ENCODE measurements at regions not wholly inside any gene's neighbourhood (a gene's known extent, or its start where the extent isn't known, plus 50 kb on each side); places are given as distances from the start of the nearest gene placed in this dataset.

- no peak for DNase-seq
Observed at GRCh38 chr21:29228306-29228705, 70.4 kb upstream of the BACH1 start.

- DNase-seq = no peak
Observed at GRCh38 chr21:29230551-29231261, 68.0 kb upstream of the BACH1 start.

GRCh38 chr21:29231756-29232529 is 66.8 kb upstream of the BACH1 start:
- DNase-seq = no peak

GRCh38 chr21:29232530-29233255 is 66.0 kb upstream of the BACH1 start:
- no peak for DNase-seq

DNA sequence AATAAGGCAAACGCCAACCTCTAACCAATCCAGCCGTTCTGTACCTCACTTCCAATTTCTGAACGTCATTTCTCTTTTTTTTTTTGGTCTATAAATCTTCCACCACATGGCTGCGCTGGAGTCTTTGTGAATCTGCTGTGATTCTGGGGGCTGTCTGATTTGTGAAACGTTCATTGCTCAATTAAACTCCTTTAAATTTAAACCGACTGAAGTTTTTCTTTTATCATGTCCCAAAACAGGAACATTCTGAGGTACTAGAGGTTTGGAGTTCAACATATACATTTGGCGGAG is 65.5 kb upstream of the BACH1 start:
- DNase-seq = no peak

DNA sequence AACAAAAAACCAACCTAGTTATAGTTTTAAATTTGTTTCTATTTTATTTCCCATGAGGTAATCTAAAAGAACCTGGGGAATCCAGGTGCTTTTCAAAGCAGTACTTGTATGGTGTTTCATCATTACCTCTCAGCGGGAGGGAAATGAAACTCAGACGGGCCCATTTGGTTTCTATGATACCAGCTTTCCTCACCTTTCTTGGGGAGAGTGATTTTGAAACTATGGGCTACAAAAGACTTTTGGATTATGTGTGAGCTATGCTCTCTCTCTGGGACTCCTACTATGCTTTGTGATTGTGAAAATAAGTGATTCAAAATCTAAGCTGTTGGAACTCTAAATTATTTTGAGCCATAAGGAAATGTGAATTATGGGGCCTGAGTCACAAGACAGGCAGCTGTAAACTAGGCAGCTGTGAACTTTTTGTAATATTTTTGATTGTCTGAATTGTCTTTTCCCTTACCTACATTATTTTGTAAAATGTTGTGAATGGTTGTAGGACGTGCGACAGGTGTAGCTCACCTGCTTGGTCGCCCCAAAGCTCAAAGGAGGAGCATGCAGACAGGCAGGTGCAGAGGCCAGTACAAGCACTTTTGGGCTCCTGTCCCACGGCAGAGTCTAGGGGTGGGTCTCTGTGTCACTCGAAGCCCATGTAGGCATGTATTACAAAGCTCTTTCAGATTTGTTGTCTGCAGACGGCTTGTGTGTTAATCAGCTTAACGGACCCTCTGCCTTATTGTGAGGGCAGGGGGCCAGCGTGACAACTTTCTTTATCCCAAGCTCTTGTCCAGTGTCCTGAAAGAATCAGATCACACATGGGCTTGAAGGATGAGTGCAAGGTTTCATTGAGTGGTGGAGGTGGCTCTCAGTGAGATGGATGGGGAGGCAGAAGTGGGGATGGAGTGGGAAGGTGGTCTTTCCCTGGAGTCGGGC is 64.8 kb upstream of the BACH1 start:
- peak in 1 of 2 donors; percentile 32 for DNase-seq

- no peak for DNase-seq
Observed at GRCh38 chr21:29235714-29236197, 63.0 kb upstream of the BACH1 start.

GRCh38 chr21:29236201-29236600 is 62.5 kb upstream of the BACH1 start:
- DNase-seq = no peak

DNA sequence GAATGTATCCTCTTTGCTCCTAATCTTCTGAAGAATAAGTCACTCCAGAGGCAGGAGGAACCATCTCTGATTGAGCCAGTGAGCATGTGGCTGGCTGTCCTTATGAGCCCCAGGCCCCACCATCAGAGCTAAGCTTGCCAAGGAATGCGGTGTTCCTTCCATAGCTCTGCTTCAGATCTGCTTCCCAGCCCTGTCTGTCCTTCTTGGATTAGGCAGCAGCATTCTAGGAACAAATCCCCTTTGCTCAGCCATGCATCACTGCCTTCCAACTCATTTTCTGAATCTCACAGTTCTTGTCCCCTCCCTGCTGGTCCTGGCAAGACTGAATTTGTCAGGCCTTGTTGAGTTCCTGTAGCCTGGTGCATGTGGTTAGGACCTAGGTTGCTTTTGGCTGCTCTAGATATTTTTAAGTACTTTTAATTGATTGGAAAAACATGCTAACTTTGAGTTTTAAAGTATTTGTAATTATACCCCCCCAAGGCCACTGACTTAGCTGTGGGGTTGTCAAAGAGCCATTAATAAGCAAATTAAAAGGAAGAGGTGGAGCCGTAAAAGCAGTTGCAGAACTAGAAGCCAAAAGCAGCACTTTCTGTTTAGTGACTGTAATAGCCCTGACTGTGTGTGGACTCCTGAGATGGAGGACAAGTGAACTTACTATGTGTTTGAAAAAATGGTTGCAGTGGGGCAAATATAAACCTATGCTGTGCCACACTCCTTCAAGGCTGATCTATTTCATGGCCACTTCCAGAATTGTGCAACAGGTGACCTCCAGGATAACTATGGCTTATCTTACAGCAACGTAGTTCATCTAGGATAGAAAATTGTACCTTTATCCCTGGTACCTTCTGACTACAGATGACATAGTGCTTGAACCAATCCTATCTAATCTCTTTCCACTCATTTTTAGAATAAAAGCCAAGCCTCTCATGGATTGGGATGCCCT is 61.3 kb upstream of the BACH1 start:
- no peak for DNase-seq

DNA sequence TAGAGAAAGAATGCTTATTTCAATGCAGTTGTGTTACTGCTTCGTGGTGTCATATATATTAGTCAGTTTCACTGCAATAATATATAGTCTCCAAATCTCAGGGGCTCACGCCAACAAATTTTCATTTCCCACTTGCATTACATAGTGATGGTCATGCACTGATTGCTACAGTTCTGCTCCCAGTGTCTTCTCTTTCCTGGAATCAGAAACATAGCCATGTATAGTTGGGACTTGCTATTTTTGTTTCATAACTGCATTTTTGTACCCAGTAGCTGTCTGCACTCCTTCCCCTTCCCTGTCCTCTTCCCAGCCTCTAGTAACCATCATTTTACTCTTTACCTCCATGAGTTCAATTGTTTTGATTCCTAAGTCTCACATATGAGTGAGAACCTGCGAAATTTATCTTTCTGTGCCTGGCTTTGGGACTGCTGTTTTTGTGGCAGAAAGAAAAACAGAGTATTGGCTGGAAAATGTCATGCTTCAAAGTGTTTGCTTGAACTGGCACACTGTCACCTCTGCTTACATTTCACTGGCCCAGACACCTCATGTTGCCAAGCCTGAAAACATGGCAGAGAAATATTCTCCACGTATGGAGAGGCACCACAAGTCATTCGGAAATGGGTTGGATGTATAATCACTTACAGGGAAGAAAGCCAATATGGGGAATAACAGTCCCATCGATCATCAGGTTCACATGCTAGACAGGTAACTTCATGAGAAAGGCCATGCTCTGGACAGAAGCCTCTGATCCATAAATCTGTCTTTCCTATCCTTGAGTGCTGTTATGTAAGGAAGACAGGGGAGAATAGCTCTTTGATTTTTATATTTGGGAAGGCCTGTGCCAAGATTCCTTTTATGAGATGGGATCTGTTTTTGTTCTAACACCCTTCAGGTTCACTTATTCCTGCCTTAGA is 60.4 kb upstream of the BACH1 start:
- no peak for DNase-seq

DNA sequence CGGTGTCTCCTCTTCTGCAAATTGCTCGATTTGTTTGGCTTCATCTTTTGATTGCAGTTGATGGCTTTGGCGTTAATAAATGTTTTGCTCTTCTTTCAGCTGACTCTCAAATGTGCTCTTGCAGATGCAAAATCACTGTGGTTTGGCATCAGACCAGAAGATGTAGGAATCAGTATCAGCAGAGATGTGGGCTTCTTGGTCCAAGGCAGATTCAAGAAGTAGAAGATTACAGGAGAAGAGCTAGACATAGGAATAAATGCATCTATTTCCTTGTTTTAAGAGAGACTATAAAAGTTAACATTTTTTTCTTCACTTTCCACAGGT is 59.8 kb upstream of the BACH1 start:
- DNase-seq = no peak

DNA sequence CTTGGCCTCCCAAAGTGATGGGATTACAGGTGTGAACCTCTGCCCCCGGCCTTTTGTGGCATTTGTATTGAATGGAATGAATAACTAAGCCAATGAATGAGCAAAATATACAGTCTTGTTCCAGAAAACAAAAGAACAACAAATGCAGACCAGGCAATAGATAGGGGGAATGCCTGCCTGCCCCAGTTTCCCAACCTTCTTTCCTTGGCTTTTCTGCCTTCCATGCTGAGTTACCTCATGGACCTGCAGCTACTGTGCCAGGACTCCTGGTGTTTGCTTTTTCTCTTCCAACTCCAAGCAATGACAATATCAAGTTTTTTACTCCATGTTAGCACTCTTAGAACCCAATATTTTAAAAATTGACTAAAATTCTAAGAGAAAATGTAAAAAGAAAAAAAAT is 58.6 kb upstream of the BACH1 start:
- DNase-seq = no peak

DNA sequence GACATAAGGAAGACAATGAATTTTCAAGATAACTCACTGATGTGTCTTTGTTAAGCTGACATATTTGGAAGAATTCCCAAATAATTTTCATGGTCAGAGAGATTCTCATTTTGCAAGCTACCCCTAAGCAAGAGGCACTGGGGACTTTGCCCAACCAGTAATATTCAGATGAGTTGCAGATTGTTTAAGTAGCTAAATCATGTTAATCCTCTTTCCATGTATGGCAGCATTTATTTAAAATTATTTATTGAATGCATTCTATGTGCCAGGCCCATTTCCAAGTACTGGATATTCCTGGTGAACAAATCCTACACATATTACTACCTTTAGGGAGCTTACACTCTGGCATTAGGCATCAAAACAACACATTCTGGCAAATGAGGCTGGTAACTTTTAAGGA is 56.5 kb upstream of the BACH1 start:
- no peak for DNase-seq

DNA sequence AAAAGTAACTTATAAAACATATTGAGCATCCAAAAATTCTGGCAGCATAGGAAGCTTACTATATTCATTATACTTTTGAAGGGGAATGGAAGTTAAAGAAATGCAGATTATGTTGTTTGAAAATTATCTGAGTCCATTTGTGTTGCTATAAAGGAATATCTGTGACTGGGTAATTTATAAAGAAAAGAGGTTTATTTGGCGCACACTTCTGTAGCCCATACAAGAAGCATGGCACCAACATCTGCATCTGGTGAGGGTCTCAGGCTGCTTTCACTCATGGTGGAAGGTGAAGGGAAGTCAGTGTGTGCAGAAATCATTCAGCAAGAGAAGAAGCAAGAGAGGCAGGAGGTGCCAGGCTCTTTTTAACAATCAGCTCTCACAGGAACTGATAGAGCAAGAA is 55.5 kb upstream of the BACH1 start:
- DNase-seq = no peak

- DNase-seq = peak in 1 of 2 donors; percentile 41
Observed at GRCh38 chr21:29245104-29245643, 53.5 kb upstream of the BACH1 start.

DNA sequence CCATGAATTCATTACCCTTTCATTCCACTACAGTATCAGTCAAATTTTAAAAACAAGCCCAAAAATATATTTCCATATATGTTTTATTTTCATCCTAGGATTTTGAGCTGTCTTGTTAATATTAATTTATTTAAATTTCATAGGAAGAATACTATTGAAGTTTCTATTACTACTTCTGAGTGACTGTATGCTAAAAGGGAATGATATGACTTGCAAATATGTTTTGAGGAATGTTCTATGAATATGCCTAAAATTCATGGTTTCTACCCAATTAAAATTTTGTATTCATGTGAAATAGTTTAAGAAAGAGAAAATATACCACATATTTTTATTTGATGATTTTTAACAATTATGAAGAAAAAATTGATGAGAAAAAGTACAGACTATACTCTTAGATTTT is 52.9 kb upstream of the BACH1 start:
- no peak for DNase-seq

DNA sequence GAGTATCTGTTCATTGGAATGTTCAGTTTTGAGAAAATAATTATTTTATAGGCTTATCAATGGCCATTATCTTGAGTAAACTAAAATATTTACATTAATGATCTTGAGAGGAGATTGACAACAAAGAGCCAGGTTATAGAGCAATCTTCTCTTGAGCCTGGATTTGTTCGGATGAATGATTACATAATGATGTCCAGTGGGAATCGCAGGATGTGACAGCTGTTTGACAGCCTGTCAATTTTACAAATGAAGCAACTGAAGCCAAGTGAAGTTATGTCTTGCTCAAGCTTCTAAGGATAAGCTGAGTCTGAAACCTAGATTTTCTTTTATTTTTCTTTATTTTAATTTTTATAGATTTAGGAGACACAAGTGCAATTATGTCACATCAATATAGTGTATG is 52.1 kb upstream of the BACH1 start:
- DNase-seq = no peak

GRCh38 chr21:29248124-29248523 is 50.6 kb upstream of the BACH1 start:
- no peak for DNase-seq
